ENCODE measurements at regions not wholly inside any gene's neighbourhood (a gene's known extent, or its start where the extent isn't known, plus 50 kb on each side); places are given as distances from the start of the nearest gene placed in this dataset.

DNA sequence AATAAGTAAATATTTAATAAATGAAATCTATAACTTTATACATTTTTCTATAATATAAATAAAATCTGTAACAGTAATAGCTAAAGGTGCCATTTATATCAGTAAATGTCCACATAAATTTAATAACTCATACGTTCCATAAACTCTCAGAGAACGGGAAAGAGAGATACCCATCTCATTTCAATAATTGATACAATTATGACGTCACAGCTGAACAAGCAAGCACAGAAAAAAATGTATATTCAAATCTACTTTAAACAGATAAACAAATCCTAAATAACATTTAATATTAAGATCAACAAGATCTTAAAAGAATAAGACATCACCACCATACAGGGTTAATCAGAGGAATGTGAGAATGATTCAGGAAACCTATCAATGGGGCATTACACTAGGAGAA, 1136.5 kb downstream of the TBC1D22A start:
- no peak overlapping the region for H3K4me3 ChIP-seq (ENCODE audit: low read depth, low read length)
- TF ChIP-seq, protein P1, sequence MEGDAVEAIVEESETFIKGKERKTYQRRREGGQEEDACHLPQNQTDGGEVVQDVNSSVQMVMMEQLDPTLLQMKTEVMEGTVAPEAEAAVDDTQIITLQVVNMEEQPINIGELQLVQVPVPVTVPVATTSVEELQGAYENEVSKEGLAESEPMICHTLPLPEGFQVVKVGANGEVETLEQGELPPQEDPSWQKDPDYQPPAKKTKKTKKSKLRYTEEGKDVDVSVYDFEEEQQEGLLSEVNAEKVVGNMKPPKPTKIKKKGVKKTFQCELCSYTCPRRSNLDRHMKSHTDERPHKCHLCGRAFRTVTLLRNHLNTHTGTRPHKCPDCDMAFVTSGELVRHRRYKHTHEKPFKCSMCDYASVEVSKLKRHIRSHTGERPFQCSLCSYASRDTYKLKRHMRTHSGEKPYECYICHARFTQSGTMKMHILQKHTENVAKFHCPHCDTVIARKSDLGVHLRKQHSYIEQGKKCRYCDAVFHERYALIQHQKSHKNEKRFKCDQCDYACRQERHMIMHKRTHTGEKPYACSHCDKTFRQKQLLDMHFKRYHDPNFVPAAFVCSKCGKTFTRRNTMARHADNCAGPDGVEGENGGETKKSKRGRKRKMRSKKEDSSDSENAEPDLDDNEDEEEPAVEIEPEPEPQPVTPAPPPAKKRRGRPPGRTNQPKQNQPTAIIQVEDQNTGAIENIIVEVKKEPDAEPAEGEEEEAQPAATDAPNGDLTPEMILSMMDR (IDR thresholded peaks at IDR 0.05; ENCODE audit: borderline replicate concordance, insufficient read depth, low read depth, low read length), result no peak

DNA sequence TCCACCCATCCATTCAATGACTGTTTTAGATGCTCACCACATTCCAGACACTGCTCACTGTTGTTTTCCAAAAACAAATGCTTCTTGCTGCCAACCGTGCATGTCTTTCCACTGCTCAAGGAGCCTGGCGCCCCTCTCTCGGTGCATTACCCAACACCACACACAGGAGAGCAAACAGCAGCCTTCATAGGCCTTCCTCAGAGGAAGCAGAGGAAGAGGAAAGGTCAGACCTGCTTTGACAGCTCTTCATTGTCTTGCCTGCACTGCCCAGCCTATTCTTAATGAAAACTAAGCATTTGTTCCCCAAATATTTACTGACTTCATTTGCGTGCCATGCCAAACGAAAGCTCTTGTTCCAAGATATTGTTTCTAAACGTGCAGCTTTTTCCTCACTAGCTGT, 1129.2 kb downstream of the TBC1D22A start:
- TF ChIP-seq, protein P1 (IDR thresholded peaks at IDR 0.05; ENCODE audit: borderline replicate concordance, insufficient read depth, low read depth, low read length), result no peak
- H3K4me3 ChIP-seq (ENCODE audit: low read depth, low read length), result no peak overlapping the region

DNA sequence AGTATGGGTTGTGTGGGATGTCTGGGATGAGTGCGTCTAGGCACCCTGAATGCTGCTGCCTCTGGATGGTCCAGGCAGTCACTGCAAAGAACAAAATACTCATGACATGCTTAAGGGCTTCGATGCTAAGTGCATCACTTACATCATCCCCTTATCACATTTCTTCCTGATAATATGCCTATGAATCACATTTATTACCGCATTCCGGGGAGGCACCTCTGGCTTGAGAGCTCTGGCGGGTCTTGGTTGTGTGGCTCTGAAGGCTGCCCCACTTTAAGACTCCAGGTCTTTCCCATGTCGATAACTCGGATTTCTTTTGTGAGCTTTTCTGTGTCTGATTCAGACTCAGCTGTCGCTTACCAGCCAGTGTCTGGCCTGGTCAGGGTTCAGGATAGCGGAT, 1126.4 kb downstream of the TBC1D22A start:
- no peak overlapping the region for H3K4me3 ChIP-seq (ENCODE audit: low read depth, low read length)
- TF ChIP-seq, protein P1 (IDR thresholded peaks at IDR 0.05; ENCODE audit: borderline replicate concordance, insufficient read depth, low read depth, low read length), result no peak

DNA sequence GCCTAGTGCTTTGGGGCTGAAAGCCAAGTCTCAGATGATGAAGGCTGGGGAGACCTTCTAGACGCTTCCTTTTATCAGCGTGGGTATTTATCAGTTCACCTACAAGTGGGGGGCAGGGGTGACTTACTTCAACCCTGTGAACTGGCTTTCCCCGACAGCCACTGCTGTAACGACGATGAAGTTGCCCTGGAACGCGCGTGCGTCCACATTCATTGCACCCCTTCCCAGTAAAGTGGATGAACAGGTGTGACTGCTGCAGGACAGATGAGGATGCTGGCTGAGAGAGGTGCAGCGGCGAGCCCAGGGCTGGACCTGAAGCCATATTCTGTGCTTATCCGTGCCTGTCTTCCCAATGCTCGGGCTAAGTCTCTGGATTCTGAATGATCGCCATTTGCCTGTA, 1122.3 kb downstream of the TBC1D22A start:
- TF ChIP-seq, protein P1 (IDR thresholded peaks at IDR 0.05; ENCODE audit: borderline replicate concordance, insufficient read depth, low read depth, low read length), result no peak
- no peak overlapping the region for H3K4me3 ChIP-seq (ENCODE audit: low read depth, low read length)

DNA sequence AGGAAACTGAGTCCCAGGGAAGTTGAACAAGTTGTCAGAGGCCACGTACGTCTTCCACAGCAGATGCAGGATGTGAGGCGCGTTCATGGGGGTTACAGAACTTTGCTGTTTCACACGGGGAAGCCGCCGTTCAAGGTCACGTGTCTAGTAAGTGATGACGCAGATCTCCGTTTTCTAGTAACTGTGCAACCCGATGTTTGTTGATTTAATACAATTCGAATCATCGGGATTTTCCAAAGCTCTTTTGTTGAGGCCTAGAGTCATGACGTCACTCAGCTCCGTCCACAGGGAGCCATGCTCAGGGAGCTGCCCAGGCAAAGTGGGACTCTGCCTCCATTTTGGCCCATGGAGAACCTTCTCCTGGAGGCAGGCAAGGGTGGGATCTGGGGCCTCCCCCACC, 1121.8 kb downstream of the TBC1D22A start:
- no peak overlapping the region for H3K4me3 ChIP-seq (ENCODE audit: low read depth, low read length)
- TF ChIP-seq, protein P1 (IDR thresholded peaks at IDR 0.05; ENCODE audit: borderline replicate concordance, insufficient read depth, low read depth, low read length), result no peak

DNA sequence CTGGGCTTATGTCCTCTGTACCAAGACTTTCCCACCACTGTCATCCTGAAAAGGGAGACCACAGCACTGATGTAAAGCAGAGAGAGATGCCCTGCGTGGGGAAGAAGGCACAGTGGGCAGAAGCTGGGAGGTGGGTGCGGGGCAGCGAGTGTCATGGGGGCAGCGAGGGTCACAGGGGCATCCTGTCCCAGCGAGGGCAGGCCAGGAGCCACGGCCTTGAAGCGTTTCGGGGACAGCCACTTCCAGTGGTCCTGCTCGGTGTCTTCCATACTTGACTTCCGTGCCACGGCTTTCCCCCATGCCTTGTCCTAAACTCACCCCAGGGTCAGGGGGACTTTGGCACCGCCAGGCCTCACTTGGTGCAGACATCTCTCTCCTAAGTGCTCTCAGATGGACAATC, 1121.3 kb downstream of the TBC1D22A start:
- H3K4me3 ChIP-seq (ENCODE audit: low read depth, low read length), result no peak overlapping the region
- TF ChIP-seq, protein P1 (IDR thresholded peaks at IDR 0.05; ENCODE audit: borderline replicate concordance, insufficient read depth, low read depth, low read length), result no peak

GRCh38 chr22:47879346-47879745, 1116.9 kb downstream of the TBC1D22A start:
- no peak overlapping the region for H3K4me3 ChIP-seq (ENCODE audit: low read depth, low read length)
- TF ChIP-seq, protein P1 (IDR thresholded peaks at IDR 0.05; ENCODE audit: borderline replicate concordance, insufficient read depth, low read depth, low read length), result no peak
